ENCODE measurements at regions not wholly inside any gene's neighbourhood (a gene's known extent, or its start where the extent isn't known, plus 50 kb on each side); places are given as distances from the start of the nearest gene placed in this dataset.

DNA sequence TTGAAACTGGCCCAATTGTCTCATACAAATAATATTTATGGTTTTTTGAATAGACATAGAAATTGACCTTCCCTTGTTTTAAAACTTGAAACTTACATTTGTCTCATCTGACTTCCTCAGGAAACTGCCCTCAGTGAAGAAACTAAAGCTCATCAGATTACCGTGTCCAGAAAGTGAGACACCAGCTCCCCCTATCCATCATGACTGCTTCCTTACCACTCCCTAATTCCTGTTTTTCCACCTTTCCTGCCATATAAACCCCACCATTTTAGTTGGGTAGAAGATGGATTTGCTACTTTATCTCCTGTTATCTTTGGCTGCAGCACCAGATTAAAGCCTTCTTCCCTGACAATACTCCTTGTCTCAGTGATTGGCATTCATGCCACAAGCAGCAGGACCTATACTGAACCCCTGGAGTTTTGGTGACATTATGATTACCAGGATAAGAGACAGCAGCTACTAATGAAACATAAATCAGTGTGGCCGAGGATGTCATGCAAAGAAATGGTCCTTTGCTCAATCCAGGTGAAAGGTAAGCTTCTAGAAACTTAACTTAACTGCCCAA is 1627.6 kb upstream of the ZEB2 start:
- DNase-seq (ENCODE audit: low spot score) = no peak

DNA sequence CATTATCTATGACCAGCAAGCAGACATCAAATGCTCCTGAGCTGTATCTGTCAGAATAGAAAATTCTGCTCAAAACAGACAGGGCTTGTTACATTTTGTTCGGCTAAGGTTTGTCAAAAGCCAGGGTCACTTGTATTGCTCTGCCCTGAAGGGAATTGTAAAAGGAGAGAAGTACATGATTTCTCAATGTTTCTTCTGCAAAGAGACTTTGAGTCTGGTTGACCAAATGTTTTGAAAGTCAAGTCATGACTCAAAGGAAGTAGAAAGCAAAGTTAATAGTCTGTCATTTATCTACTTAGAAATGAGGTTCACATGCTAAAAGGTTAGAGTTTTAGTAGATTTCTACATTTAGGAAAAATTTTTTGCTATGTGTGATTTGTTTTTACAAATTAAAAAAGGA is 1624.1 kb upstream of the ZEB2 start:
- no peak for DNase-seq (ENCODE audit: low spot score)

DNA sequence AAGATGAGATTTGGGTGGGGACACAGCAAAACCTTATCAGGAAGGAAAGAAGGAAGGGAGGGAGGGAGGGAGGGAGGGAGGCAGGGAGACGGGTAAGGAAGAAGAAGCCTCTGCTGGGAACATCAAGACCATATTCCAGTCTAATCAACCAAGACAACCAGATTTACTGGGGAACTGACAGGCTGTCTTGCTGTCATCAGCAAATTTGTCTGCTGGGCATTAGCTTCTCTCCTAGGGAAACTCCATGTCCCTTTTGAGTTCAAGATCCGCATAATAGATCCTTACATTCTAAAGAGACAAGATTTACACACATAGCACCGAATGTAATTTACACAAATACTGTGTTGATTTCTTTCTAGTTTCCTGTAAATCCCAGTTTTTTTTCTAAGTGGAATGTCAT is 1618.9 kb upstream of the ZEB2 start:
- DNase-seq (ENCODE audit: low spot score) = no peak

DNA sequence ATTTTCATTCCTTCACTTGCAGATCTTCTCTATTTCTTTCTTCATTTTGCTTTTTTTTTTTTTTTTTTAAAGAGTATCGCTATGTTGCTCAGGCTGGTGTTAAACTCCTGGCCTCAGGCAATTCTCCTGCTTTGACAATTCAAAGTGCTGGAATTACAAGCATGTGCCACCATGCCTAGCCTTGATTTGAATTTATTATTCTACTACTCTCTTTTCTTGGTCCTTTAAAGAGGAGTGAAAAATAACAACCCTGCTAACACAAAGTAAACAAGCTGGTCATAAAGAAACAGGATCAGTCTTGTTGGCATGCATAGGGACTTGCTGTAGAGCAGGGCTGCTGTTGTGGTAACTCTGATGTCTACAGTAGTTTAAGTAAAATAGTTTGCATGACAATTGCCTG is 1615.3 kb upstream of the ZEB2 start:
- no peak for DNase-seq (ENCODE audit: low spot score)

DNA sequence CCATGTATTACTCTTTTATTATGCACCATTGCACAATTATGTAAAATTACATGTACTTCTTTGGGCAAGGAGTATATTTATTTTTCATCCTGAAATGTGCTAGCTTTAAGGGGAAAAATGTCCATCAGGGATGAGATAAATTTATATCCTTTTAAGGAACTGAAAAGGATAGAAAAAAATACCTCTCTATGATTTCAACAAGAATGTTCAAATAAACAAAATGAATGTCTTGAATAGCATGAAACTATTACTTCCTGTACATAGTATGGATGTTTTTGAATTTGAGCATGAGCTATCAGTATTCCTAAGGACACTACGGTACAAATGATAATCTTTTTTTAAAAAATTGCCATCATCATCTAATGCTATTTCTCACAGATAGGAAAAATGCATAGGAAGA is 1611.9 kb upstream of the ZEB2 start:
- DNase-seq (ENCODE audit: low spot score) = no peak

DNA sequence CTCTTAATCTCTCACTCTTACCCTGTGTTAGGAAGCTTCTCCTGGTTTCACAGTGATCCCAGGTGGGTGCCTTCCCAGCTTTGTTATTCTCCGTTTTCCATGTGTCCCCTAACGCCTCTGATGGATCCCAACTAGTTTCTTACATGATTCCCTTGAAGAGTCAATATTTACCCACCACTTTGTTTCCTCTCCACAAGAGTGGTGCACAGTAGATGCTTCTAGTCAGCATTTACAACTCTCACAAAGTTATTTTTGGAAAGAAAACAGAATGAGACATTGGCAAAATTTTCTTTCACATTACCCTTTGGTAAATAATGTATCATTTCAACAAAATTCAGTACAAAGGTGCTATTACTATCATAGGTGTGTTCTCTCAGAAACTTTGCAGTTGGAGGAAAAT is 1611.1 kb upstream of the ZEB2 start:
- DNase-seq (ENCODE audit: low spot score) = no peak

DNA sequence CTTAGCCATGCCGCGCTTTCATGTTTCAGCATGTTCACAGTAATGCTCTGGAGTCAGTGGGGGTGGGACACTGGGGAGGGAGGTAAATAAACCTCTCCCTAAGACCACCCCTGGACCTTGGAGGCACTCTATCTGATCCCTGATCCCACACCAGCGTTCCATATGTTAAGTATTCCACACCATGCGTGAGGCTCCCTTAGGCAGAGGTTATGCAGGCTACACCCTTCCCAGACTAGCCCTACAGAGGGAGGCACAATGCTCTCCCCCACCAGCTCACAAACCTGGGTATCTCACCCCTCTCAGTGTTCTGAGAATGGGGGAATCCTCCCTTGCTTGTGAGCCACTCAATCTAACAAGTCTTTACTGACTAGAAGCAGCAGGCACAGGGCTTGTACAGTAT is 1610.4 kb upstream of the ZEB2 start:
- DNase-seq (ENCODE audit: low spot score) = no peak

DNA sequence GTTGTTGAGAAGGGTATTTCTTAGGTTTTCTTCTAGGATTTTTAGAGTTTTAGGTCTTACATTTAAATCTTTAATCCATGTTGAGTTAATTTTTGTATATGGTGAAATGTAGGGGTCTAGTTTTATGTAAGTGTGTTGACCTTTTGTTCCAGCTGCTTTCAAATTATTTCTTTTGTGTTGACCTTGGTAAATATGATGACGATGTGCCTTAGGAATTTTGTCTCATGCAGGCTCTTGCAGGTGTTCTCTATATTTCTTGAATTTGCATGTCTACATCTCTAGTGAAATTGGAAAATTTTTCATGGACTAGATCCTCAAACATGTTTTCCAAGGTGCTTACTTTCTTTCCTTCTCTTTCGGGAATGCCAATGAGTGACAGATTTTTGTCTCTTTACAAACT is 1609.3 kb upstream of the ZEB2 start:
- DNase-seq (ENCODE audit: low spot score) = no peak

DNA sequence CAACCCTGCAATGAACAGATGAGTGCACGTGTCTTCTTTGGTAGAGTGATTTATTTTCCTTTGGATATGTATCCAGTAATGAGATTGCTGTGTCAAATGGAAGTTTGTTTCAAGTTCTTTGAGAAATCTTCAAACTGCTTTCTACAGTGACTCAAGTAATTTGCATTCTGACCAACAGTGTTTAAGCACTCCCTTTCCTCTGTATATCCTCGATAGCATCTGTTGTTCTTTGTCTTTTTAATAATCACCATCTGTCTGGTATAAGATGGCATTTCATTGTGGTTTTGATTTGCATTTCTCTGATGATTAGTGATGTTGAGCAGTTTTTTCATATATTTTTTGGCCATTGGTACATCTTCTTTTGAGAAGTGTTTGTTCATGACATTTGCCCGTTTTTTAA is 1608.3 kb upstream of the ZEB2 start:
- no peak for DNase-seq (ENCODE audit: low spot score)

DNA sequence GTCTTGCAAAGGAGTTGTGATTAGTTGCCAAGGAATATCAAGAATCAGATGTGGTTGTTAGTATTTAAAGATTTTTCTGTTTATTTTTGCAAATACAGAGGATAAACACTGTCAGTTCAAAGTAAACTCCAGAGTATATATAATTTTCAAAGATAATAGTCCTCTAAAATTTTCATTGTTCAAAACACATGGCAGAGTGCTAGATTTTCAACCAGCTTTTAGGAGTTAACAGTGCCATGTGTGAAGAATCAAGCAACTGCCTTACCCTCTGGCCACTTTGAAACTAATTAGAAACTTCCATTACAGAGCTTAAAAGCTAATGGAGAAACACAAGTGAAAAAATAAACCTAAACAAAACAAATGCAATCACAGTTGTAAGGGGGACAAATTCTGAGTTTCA is 1605.6 kb upstream of the ZEB2 start:
- DNase-seq (ENCODE audit: low spot score) = no peak

DNA sequence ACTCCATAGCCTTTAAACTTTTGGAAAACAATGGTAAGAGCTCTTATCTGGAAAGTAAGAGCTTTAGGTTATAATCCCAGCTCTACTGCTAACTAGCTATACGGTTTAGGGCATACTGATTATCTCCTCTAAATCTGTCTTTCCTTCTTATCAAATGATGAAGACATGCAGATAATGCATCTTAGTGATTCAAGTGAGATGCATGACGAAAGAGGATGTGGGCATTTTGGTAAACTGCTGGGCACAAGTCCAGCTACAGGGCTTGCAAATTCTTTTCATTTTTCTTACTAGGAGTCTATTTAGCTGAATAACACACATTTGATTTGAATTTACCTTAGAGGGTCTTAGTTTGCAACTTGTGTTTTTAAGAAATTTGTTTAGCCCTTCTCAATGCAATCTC is 1604.8 kb upstream of the ZEB2 start:
- DNase-seq (ENCODE audit: low spot score) = peak; percentile 90

DNA sequence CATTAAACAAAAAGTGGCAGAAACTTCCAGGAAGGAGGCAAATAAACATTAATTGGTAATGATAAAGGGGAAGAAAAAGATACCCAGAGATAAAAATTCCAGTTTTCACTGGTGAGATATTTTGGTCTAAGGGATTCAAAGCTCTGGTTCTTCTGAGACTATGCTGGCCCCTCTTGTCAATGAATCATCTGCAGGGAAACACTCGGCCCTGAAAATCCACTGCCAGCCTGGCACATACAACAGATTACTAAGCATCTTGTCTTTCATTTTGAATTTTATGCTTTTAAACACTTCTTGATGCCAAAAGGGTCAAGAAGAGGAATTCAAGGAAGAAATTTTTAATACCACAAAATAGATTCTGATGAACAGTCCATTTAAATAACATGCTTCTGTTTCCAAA is 1603.8 kb upstream of the ZEB2 start:
- DNase-seq (ENCODE audit: low spot score) = peak; percentile 22

DNA sequence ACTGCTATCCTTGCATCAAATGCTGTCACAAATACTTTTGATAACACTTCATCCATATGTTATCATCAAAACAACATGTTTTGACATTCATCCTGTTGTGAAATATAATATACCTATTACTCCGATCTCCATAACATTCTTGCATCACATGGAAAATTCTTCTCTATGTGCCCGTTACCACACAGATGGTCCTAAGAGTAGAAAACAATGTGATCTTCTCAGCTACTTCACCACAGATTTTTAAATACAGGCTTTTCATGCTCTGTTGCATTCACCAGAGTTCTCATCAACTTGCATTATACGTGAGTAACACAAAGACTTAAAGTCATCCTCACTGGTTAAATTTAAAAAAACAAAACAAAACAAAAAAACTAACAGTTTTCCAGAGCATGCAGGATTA is 1603.3 kb upstream of the ZEB2 start:
- DNase-seq (ENCODE audit: low spot score) = no peak

DNA sequence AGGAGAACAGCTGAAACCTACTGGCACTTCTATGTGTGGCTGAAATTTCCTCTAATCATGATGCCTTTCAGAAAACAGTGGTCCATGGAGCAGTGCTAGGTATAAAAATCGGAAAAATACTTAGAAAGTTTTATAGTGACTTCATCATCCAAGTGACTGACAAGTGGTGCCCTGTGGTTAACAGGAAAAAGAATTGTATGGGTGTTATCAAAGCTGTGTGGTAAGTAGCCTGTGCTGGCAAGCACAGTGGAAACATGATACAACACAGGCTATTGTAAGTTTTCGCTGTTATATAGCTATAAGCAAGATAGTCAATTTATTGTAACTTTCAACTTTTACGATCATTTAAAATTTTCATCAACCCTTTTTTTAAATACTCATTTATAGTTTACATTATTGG is 1599.7 kb upstream of the ZEB2 start:
- DNase-seq (ENCODE audit: low spot score) = no peak

DNA sequence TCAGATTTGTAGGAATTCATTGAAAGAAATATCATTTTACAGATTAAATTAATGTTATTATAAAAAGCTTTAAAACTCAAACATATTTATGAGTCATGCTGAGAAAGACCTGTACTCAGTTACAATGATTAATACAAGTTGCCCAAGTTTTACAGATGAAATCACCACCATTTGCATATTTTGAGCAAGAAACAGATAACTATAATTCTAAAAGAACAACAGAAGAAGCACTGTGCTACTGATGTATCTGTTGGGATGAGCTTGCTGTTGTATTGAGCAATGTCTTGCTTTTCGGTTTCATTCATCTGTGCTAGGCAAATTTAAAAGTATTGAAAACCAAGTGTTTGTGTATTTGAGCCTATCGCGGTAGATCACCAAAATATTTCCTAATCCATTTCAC is 1589.1 kb upstream of the ZEB2 start:
- no peak for DNase-seq (ENCODE audit: low spot score)

DNA sequence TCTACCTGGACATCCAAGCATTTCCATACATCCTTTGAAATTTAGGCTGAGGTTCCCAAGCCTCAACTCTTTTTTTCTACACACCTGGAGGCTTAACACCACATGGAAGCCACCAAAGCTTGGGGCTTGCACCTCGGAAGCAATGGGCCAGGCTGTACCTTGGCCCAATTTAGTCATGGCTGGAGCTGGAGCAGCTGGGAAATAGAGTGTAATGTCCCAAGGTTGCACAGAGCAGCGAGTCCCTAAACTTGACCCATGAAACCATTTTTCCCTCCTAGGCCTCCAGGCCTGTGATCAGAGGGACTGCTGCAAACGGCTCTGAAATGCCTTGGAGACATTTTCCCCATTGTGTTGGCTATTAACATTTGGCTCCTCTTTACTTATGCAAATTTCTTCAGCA is 1574.3 kb upstream of the ZEB2 start:
- no peak for DNase-seq (ENCODE audit: low spot score)

DNA sequence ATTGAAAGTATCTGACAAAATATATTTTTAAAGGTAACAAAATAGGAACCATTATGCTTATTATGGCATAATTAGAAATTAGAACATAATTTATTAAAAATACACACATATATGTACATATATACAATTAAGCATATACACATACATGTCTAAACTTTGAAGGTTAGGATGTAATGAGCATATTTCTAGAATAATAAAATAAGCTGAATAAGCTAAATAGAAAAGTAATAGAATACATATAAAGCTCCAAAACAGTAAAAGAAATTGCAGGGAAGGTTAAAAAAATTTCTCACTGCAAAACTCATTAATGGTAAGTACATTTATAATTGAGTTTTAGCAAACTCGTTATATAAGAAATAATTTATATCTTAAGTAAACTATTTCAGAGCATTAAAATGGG is 1561.5 kb upstream of the ZEB2 start:
- no peak for DNase-seq (ENCODE audit: low spot score)

DNA sequence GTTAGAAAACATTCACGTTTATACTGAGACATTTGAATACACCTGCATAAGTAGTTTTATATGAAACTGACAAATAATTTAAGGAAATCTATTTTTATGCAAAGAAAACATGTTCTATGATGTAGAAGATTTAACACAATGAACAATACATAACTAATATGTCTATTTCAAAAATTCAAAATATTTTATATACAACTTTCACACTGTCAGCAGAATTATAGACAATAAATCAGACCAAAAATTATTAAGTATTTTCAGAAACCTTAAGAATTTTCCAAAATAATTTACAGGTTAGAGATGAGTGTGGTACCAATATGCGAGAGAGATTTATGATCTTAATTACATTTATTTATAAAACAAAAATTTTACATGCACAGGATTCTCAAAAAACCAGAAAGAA is 1561.0 kb upstream of the ZEB2 start:
- no peak for DNase-seq (ENCODE audit: low spot score)

DNA sequence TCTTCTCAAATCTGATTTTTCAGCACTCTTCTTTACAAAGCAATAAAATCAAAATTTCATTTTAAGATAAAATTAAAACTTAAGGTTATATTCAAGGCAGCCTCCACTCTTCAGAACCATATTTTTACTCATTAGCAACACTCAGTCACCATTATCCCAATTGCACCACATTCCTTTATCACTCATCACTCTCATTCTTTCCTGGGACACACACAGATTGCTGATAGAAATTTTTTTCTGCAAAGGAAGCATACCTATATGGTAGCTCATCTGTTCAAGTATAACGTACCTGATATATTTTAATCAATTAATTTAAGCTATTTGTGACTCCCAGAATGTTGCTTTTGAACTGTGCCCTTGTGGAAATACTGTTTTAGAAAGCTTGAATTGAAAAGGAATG is 1559.3 kb upstream of the ZEB2 start:
- DNase-seq (ENCODE audit: low spot score) = peak; percentile 1

DNA sequence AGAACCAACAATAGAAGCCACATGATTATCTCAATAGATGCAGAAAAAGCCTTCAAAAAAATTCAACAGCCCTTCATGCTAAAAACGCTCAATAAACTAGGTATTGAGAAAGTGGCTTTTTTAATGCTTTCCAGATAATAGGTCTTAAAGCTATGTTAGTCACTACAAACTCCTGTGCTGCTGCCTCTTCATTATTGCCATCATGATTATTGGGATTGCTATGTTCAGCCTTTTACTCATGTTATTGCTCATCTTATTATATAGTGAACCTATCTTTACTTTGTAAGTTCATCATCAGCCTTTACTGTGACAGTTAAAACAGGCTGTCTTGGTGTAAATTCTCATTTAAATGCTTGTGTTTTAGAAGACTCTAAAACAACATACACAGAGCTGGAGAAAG is 1557.2 kb upstream of the ZEB2 start:
- DNase-seq (ENCODE audit: low spot score) = no peak

DNA sequence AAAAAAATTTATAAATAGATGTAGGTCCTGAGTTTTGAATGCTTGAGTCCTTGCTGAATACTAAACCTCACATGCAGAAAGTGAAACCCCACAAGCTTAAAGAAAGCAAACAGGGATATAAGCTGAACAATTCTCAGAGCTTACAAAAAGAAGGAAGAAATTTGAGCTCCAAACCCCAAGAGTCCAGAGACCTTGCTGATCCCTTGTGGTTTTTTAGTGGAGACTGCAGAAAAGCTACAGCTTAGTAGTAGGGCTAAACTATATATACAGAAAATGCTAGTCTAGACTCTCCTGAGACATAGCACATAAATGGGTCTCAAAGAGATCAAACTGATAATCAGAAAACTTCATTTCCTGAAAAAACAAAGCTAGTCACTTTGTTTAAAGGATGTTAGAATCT is 1548.1 kb upstream of the ZEB2 start:
- DNase-seq (ENCODE audit: low spot score) = no peak

DNA sequence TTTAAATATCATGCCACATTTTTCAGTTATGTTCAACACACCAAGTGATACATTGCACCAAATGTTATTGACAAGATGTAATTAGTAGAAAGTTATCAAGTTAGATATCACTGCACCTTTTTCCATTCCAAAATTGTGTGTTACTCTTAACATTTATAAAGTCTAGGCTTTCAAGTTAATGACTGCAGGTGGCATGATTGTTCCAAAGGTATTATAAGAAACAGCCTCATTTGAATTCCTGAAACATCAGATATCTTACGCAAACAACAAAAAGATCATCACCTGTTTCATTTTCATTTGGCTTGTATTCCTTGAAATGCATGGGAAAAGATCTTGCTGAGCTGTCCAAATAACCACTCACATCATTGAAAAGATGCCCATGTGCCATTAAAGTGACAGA is 1528.2 kb upstream of the ZEB2 start:
- DNase-seq (ENCODE audit: low spot score) = no peak

DNA sequence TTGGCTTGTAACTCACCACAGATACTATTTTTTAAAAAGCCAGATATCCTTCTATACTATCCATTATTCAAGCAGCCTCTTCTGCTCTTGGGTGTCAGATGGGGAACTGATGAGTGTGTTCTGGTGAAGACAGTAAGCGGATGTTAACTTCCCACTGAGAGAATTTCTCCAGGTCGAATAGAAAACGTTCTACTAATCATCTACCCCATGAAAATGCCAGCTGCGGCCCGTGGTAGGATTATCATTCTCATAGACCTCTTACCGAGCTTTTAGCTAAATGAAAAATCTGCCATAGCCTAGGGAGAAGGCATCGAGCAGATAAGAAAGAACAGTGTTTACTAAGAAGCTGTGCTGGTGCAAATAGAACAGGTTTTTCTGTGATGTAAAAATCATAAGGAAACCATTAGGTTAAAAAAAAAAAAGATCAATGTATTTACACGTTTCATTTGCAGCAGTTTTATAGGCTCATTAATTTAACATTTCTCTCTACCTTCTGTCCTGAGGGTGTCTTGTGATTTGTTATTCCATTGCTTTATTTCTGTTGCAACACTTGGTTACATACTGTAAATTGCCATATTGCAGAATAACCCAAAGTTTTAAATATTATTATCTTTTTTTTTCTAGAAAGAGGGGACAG is 1521.5 kb upstream of the ZEB2 start:
- no peak for DNase-seq (ENCODE audit: low spot score)

DNA sequence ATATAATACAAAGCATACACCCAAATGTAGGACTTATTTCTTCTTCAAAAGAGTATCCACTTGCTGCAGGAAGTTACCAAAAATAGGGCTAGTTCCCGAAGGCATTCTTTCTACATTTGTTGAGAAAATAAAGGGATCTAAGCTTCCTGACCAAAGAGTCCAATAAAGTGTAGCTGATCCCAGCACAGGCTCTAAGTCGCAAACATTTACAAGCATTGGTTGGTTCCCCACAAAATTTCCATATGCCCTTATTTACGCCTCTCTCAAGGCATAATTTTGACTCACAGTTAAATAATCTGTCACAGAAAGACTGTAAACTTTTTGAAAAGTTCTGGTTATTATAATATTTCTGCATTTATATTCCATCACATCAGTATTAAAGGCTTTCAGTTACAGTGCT is 1520.1 kb upstream of the ZEB2 start:
- no peak for DNase-seq (ENCODE audit: low spot score)
